OCI-LY7 (cell line): ENCODE measurements at regions not wholly inside any gene's neighbourhood (a gene's known extent, or its start where the extent isn't known, plus 50 kb on each side); places are given as distances from the start of the nearest gene placed in this dataset.
"Not testable (repeated sequence)": the region's sequence is repeated elsewhere in the genome, so short reads cannot be mapped to it uniquely, and the experiment has no call there.

ENCODE experiments used
- EZH2phosphoT487 ChIP-seq: fragments of 200-600 bp; sonication (generic); IDR thresholded peaks from 2 replicates; pipeline ENCODE4 v1.6.1; 2018; ENCODE audit warnings: low read depth, borderline replicate concordance, mild to moderate bottlenecking, mixed run types, antibody characterized with exemption, low read length, moderate library complexity, mixed read lengths
- TF ChIP-seq, protein P1 (sequence below): fragments of 200-600 bp; sonication (generic); conservative IDR thresholded peaks from 2 replicates; pipeline ENCODE4 v1.5.1; 2014; ENCODE audit warnings: mild to moderate bottlenecking, antibody characterized with exemption, low read length, moderate library complexity, mixed read lengths

DNA sequence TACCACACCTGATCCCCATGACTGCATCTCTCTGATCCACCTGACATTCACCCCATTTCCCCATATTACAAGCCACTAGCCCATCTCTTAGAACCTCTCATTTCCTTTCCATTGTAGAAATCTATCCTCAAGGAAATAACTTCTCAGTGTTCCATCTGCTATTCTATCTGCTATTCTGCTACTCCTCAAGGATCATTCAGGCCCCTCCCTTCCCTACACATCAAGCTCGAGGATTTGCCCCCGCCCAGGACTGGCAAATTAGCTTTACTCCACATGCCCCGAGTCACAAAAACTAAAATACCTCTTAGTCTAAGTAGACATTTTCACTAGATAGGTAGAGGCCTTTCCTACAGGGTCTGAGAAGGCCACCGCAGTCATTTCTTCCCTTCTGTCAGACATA lies 517.0 kb downstream of the IRS2 start:
- TF ChIP-seq, protein P1, sequence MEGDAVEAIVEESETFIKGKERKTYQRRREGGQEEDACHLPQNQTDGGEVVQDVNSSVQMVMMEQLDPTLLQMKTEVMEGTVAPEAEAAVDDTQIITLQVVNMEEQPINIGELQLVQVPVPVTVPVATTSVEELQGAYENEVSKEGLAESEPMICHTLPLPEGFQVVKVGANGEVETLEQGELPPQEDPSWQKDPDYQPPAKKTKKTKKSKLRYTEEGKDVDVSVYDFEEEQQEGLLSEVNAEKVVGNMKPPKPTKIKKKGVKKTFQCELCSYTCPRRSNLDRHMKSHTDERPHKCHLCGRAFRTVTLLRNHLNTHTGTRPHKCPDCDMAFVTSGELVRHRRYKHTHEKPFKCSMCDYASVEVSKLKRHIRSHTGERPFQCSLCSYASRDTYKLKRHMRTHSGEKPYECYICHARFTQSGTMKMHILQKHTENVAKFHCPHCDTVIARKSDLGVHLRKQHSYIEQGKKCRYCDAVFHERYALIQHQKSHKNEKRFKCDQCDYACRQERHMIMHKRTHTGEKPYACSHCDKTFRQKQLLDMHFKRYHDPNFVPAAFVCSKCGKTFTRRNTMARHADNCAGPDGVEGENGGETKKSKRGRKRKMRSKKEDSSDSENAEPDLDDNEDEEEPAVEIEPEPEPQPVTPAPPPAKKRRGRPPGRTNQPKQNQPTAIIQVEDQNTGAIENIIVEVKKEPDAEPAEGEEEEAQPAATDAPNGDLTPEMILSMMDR, result not testable (repeated sequence)
- TF ChIP-seq EZH2phosphoT487, result not testable (repeated sequence)
